SK-N-DZ (cell line): ENCODE measurements at regions not wholly inside any gene's neighbourhood (a gene's known extent, or its start where the extent isn't known, plus 50 kb on each side); places are given as distances from the start of the nearest gene placed in this dataset.
"Not testable (repeated sequence)": the region's sequence is repeated elsewhere in the genome, so short reads cannot be mapped to it uniquely, and the experiment has no call there.

ENCODE experiments used
- DNase-seq: peaks from one replicate; pipeline ENCODE4 v3.0.0-alpha.2; 2015; ENCODE audit warnings: low spot score

GRCh38 chr13:83121896-83122295, 760.4 kb downstream of the SLITRK1 start:
- peak; percentile 35 for DNase-seq

GRCh38 chr13:83117046-83117445, 765.2 kb downstream of the SLITRK1 start:
- DNase-seq: no peak

- DNase-seq: not testable (repeated sequence)
Observed at GRCh38 chr13:83101574-83102247, 780.6 kb downstream of the SLITRK1 start.

DNA sequence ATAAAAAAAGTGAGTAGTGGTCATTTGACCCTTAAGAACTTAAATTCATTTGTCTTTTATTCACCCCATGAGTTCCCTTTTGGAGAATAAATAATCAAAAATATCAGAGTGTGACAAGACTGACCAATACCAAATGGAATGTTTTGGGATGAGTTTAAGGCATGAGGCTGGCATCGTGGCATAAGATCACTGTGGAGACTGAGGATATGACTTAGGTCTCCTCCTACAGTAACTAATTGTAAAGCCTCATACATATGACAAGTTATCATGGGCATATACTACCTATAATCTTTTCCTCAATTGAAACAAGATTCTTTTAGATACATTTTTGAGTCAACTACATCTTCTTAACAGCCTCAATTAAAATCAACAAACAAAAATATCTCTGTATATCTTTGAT, 782.0 kb downstream of the SLITRK1 start:
- DNase-seq: no peak

DNA sequence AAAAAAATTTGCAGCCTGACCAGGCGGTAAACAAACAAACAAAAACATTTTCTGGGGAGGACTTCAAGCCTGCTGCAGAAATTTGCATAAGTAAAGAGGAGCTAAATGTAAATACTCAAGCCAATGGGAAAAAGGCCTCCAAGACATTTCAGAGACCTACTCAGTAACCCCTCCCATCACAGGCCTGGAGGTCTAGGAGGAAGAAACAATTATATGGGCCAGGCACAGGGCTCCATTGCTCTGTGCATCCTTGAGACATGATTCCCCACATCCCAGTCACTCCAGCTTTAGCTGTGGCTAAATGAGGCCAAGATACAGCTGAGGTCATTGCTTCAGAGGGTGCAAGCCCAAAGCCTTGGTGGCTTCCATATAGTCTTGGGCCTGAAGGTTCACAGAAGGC, 793.4 kb downstream of the SLITRK1 start:
- DNase-seq: no peak

GRCh38 chr13:83086948-83087347, 795.3 kb downstream of the SLITRK1 start:
- DNase-seq: no peak

DNA sequence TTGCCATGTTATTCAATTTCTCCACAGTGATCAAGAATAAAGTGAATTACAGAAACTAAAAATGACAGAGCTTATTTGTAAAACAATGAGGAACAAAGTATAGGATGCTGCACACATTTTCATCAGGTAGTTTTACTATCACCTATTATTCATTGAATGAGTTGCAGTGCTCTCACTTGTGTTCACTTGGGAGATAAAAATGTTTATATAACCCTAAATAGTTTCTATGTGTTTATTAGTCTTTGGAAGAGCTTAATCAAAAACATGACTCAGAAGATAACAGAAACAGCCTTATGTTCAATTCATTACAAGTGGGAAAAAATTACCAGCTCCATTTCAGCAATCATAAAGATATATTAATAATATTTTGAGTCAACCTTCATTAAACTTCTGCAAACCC, 796.2 kb downstream of the SLITRK1 start:
- DNase-seq: no peak

DNA sequence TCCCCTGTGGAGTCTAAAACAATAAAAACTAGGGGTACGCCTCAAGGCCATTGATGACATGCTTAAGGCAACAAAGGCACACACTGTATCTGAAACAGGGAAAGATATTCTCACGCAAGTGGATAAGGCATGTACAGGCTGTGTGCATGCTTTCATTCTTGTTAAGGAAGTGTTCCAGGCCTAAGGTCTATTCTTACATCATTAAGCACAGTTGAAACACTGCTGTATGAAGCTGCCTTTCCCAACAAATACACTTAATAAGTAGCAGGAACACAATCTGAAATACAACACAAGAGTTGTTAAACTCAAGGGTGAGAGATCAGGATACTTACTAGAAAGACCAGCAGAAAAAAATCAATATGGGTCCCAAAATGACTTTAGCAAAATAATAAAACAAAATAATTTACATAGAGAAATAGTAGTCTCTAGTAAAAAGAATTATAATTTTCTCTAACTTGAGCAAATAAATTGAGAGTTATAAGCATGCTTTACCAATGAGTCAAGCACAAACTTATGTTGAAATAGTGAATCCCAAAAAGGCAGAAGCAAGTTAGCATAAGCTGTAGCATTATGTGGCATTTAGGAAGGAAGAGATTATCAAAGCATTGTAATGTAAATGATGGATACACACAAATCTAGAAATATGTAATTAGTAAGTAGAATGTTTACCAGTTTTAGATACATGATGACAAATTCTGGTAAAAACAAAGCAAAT, 796.9 kb downstream of the SLITRK1 start:
- DNase-seq: no peak

- DNase-seq: no peak
Observed at GRCh38 chr13:83077499-83077898, 804.8 kb downstream of the SLITRK1 start.

DNA sequence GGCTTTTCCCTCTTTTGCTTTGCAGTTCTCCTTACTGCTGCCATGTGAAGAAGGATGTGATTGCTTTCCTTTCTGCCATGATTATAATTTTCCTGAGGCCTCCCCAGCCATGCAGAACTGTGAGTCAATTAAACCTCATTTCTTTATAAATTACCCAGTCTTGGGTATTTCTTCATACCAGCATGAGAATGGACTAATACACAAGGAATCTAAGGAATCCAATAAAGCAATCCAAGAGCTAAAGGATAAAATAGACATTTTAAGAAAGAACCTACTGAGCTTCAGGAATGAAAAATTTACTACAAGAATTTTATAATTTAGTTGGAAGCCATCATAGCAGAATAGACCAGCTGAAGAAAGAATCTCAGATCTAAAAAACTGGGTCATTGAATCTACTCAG, 808.3 kb downstream of the SLITRK1 start:
- DNase-seq: not testable (repeated sequence)

GRCh38 chr13:83065108-83065507, 817.2 kb downstream of the SLITRK1 start:
- no peak for DNase-seq

DNA sequence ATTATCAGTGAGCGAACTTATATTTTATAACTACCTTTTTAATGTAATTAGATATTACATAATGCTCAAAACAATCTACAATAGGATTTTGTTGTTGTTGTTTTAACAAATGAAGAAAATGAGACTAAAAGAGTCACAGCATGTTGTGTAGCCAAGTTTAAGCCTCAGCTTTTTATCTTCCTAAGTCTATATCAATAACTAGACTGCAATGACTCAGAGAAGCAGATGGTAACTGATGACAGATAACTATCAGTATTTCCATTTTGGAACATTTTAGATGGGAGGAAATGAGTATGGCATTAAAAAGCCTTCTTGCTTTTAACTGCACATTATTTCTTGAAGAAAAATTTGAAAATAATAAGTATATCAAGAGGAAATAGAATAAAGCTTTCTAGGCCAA, 825.2 kb downstream of the SLITRK1 start:
- DNase-seq: no peak

GRCh38 chr13:83056269-83056668, 826.0 kb downstream of the SLITRK1 start:
- no peak for DNase-seq

DNA sequence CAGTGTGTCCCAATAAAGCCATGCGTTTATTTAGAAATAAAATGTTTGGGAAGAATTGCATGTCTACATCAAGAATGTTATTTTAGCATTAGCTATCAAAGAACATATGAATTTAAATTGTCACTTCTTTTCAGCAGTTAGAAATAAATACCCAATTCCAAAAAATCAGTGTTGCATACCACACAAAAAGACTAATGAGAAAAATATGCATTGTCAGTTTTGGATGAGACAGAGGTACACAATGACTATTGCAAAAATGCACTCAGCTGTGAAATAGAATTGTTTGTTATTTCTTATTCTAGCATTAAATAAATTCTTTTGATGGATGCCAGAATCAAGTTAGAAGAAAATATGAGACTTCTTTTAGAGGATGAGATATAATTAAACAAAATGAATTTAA, 833.9 kb downstream of the SLITRK1 start:
- DNase-seq: no peak

- DNase-seq: no peak
Observed at GRCh38 chr13:83024955-83025594, 857.2 kb downstream of the SLITRK1 start.

DNA sequence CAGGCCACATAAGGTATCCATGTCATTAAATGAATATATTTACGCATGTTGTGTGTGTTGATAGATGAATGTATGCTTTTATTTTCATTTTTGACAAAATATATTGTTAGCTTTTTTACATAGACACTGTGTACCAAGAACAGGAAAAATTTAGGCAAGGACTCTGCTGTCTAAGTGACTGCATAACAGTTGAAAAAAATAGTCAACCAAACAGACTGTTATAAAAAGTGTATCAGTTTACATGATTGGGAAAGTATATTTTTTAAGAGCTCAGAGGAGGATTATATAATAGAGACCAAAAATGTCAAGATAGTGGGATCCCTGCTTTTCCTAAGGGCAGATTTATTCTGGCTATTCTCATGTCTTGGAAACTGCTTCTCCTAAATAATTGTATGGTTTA, 858.0 kb downstream of the SLITRK1 start:
- no peak for DNase-seq

DNA sequence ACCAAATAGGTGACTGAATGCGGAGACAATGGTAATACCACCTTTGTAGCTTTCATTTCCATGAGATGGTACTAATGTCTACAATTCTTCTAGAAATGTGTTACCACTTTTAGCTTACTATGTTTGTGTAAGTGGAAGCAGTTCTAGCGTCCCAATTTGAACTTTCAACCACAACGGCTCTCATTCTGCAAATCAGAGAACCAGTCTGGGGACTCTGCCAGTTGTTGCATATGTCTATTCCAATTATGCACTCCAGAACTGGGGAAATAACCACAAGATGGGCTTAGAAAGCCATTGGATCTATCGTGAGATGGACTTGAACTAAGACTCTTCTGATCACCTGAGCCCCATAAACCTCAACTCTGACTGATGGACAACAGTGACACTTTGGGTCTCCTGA, 862.3 kb downstream of the SLITRK1 start:
- DNase-seq: no peak

DNA sequence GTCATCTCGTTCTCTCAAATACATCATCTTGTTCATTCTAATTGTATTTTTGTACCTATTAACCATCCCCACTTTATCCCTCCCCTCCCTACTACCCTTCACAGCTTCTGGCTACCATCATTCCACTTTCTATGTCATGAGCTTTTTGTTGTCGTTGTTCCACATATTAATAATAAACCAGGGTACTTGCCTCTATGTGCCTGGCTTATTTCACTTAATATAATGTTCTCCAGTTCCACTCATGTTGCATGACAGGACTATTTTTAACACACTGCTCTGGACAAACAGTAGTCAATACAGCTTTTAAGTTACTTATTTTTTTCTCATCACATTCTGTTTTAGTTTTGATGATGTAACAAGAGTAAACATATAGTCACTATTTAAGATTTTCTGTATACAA, 872.3 kb downstream of the SLITRK1 start:
- DNase-seq: no peak

DNA sequence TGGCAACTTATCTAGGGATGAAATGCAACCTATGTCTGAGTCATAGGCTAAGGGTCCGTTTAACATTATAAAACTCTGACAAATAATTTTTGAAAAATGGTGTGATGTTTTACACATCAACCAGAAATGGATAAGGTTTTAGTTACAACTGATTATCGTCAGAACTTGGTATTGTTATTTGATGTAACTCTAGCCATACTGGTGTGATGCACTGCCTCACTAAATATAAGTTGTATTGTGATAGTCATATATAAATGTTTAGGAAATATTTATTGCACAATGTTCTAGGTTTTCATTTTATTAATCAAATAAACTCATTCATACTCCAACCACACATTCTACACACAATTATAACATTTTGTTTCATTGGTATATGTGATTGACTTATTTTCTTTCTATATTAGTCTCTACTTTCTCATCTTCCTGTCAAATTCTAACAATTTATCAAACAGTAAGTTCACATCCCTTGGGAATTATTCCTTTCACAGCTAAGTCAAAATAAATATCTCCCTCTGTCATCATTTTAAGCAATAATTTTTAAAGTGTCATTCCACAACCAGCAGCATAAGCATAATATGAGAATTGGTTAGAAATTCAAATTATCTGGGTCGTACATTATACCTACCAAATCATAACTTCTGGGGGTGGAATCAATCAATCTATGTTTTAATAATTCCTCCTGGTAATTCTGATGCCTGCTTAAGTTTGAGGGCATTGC, 873.9 kb downstream of the SLITRK1 start:
- DNase-seq: no peak

DNA sequence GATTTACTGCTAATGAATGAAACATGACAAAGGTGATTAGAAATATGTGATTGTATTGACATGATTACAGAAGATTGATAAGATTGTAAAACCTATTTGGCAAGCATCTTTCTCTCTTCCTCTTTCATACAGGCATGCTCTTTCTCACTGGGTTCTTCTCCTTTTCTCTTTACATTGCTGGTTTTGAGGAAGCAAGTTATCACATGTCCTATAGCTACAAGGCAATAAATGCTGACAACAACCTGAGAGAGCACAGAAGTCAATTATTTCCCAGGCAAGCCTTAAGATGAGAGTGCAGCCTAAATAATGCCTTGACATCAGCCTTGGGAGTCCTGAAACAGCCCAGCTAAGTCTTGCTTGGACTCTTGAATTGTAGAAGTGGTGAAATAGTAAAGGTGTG, 875.0 kb downstream of the SLITRK1 start:
- DNase-seq: no peak

- no peak for DNase-seq
Observed at GRCh38 chr13:83003185-83003584, 879.1 kb downstream of the SLITRK1 start.

GRCh38 chr13:82993417-82993816, 888.9 kb downstream of the SLITRK1 start:
- DNase-seq: no peak
